PC-9 (cell line): ENCODE measurements at regions not wholly inside any gene's neighbourhood (a gene's known extent, or its start where the extent isn't known, plus 50 kb on each side); places are given as distances from the start of the nearest gene placed in this dataset.

Source experiments
- CTCF ChIP-seq: fragments of 200-600 bp; sonication (generic); conservative IDR thresholded peaks from 2 replicates; pipeline ENCODE4 v1.6.1; 2017; ENCODE audit warnings: mixed run types, antibody characterized with exemption, mild to moderate bottlenecking, moderate library complexity
- EZH2 ChIP-seq: fragments of 200-600 bp; sonication (generic); IDR thresholded peaks from 2 replicates; pipeline ENCODE4 v1.8.0; 2017; ENCODE audit warnings: antibody characterized with exemption, low read depth

- TF ChIP-seq CTCF (no peak), EZH2 (no peak)
Observed at GRCh38 chr6:9627916-9628315, 787.0 kb downstream of the TFAP2A start.
